OCI-LY7 (cell line): ENCODE measurements at regions not wholly inside any gene's neighbourhood (a gene's known extent, or its start where the extent isn't known, plus 50 kb on each side); places are given as distances from the start of the nearest gene placed in this dataset.

Experiments
- EZH2phosphoT487 ChIP-seq: fragments of 200-600 bp; sonication (generic); IDR thresholded peaks from 2 replicates; pipeline ENCODE4 v1.6.1; 2018; ENCODE audit warnings: low read depth, borderline replicate concordance, mild to moderate bottlenecking, mixed run types, antibody characterized with exemption, low read length, moderate library complexity, mixed read lengths
- TF ChIP-seq, protein P1 (sequence below): fragments of 200-600 bp; sonication (generic); conservative IDR thresholded peaks from 2 replicates; pipeline ENCODE4 v1.5.1; 2014; ENCODE audit warnings: mild to moderate bottlenecking, antibody characterized with exemption, low read length, moderate library complexity, mixed read lengths

DNA sequence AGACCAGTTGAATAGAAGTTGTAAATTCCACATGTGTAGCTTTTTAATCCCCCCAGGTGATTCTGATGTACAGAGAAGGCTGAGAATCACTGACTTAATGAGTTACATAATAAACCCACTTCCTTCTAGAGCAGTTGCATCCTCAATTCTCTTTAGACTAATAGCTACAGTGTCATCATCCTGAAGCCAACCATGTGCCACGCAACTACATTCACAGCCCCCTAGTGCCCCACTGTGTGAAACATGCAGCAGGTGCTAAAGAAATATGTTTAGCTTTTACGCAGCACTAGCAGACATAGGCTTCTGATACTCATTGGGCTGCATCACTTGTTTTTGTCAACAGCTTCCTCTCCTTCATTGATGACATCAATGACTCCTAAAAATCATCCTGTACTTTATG lies 1168.3 kb downstream of the BCL11B start:
- TF ChIP-seq, protein P1, sequence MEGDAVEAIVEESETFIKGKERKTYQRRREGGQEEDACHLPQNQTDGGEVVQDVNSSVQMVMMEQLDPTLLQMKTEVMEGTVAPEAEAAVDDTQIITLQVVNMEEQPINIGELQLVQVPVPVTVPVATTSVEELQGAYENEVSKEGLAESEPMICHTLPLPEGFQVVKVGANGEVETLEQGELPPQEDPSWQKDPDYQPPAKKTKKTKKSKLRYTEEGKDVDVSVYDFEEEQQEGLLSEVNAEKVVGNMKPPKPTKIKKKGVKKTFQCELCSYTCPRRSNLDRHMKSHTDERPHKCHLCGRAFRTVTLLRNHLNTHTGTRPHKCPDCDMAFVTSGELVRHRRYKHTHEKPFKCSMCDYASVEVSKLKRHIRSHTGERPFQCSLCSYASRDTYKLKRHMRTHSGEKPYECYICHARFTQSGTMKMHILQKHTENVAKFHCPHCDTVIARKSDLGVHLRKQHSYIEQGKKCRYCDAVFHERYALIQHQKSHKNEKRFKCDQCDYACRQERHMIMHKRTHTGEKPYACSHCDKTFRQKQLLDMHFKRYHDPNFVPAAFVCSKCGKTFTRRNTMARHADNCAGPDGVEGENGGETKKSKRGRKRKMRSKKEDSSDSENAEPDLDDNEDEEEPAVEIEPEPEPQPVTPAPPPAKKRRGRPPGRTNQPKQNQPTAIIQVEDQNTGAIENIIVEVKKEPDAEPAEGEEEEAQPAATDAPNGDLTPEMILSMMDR: no peak
- TF ChIP-seq EZH2phosphoT487: no peak
